Ureter (tissue), 1 donor: ENCODE measurements at regions not wholly inside any gene's neighbourhood (a gene's known extent, or its start where the extent isn't known, plus 50 kb on each side); places are given as distances from the start of the nearest gene placed in this dataset.

Experiments used
- DNase-seq: peaks from one replicate; pipeline ENCODE4 v3.0.0-alpha.2; 2020; ENCODE audit warnings: low spot score
- donor health status: DM: yes; HTN: yes; CAD: no.

GRCh38 chr14:103206836-103207387, 83.7 kb downstream of the TNFAIP2 start:
- DNase-seq, result peak; percentile 90

- no peak for DNase-seq
Measured at GRCh38 chr14:103207388-103208072, 84.3 kb downstream of the TNFAIP2 start.

- DNase-seq, result no peak
Measured at GRCh38 chr14:103209054-103209453, 85.8 kb downstream of the TNFAIP2 start.

- no peak for DNase-seq
Measured at GRCh38 chr14:103209506-103209905, 86.2 kb downstream of the TNFAIP2 start.

GRCh38 chr14:103213331-103213730, 90.1 kb downstream of the TNFAIP2 start:
- DNase-seq, result no peak

- no peak for DNase-seq
Measured at GRCh38 chr14:103214461-103214958, 91.2 kb downstream of the TNFAIP2 start.

- DNase-seq, result no peak
Measured at GRCh38 chr14:103216399-103216798, 93.1 kb downstream of the TNFAIP2 start.

- no peak for DNase-seq
Measured at GRCh38 chr14:103216857-103217256, 93.6 kb downstream of the TNFAIP2 start.

- DNase-seq, result no peak
Measured at GRCh38 chr14:103217538-103217937, 94.3 kb downstream of the TNFAIP2 start.

- DNase-seq, result no peak
Measured at GRCh38 chr14:103220134-103220981, 97.1 kb downstream of the TNFAIP2 start.

GRCh38 chr14:103220982-103221641, 97.9 kb downstream of the TNFAIP2 start:
- no peak for DNase-seq

GRCh38 chr14:103221781-103222358, 98.6 kb downstream of the TNFAIP2 start:
- DNase-seq, result no peak

GRCh38 chr14:103223818-103224352, 100.6 kb downstream of the TNFAIP2 start:
- DNase-seq, result no peak

GRCh38 chr14:103225062-103225461, 101.8 kb downstream of the TNFAIP2 start:
- DNase-seq, result no peak

- DNase-seq, result no peak
Measured at GRCh38 chr14:103225476-103225875, 102.2 kb downstream of the TNFAIP2 start.

GRCh38 chr14:103227094-103227768, 104.0 kb downstream of the TNFAIP2 start:
- no peak for DNase-seq

- DNase-seq, result no peak
Measured at GRCh38 chr14:103228076-103228806, 105.0 kb downstream of the TNFAIP2 start.

- DNase-seq, result no peak
Measured at GRCh38 chr14:103228866-103229265, 105.2 kb upstream of the EIF5 start.

GRCh38 chr14:103230021-103230420, 104.0 kb upstream of the EIF5 start:
- no peak for DNase-seq

- no peak for DNase-seq
Measured at GRCh38 chr14:103230658-103231334, 103.2 kb upstream of the EIF5 start.
